ENCODE measurements at regions not wholly inside any gene's neighbourhood (a gene's known extent, or its start where the extent isn't known, plus 50 kb on each side); places are given as distances from the start of the nearest gene placed in this dataset.

- no peak overlapping the region for H3K4me3 ChIP-seq
- no peak for TF ChIP-seq Cebpa-rat (IDR thresholded peaks at IDR 0.05)
- no peak overlapping the region for H3K4me2 ChIP-seq
- H3K36me3 ChIP-seq, result no peaks in the 10 kb centered on the region
- no peaks in the 10 kb centered on the region for H3K4me1 ChIP-seq
- H3K9ac ChIP-seq, result no peak overlapping the region
- no peaks in the 10 kb centered on the region for H4K20me1 ChIP-seq
- no peak overlapping the region for H3K27ac ChIP-seq
- H3K27me3 ChIP-seq, result no peaks in the 10 kb centered on the region
- H3K9me3 ChIP-seq (replicated peaks in 1 of 11), result no peaks in the 10 kb centered on the region
Measured at GRCh38 chr4:144267084-144267483, 126.6 kb upstream of the GYPA start.

DNA sequence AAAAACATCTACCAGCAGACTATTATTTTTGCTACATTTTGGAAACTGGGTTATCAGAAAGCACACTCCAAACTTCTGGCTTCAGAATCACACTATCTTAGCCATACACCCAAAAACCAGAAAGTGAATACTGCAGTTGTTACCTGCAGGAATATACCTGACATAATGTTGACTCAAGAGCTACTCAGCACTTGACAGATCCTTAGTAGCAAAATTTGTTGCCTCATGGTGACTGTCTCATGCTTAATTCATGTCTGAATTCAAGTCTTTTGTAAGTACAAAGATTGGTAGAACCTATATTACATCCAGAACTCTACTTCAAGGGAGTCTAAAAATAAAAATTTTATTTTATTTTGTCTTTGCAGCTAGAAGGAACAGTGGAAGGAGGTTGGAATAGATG, 140.2 kb upstream of the GYPA start:
- H3K27ac ChIP-seq, result no peak overlapping the region
- no peak overlapping the region for H3K9ac ChIP-seq
- no peaks in the 10 kb centered on the region for H4K20me1 ChIP-seq
- H3K9me3 ChIP-seq (replicated peaks in 1 of 11), result no peaks in the 10 kb centered on the region
- H3K4me1 ChIP-seq, result peaks cover 0 to 9% (median 0%) of the 10 kb centered on the region in 10 experiments; a peak in 2 of 20 replicates
- H3K36me3 ChIP-seq, result no peaks in the 10 kb centered on the region
- H3K4me3 ChIP-seq, result no peak overlapping the region
- no peak for TF ChIP-seq Cebpa-rat (IDR thresholded peaks at IDR 0.05)
- no peaks in the 10 kb centered on the region for H3K27me3 ChIP-seq
- no peak overlapping the region for H3K4me2 ChIP-seq

- no peak overlapping the region for H3K9ac ChIP-seq
- no peaks in the 10 kb centered on the region for H3K27me3 ChIP-seq
- H3K9me3 ChIP-seq (replicated peaks in 1 of 11), result no peaks in the 10 kb centered on the region
- H3K4me3 ChIP-seq, result no peak overlapping the region
- no peaks in the 10 kb centered on the region for H4K20me1 ChIP-seq
- peaks cover 0 to 9% (median 0%) of the 10 kb centered on the region in 10 experiments; a peak in 2 of 20 replicates for H3K4me1 ChIP-seq
- H3K36me3 ChIP-seq, result no peaks in the 10 kb centered on the region
- no peak for TF ChIP-seq Cebpa-rat (IDR thresholded peaks at IDR 0.05)
- peak overlapping the region in 5 of 11 experiments; percentile 1 to 36 (median 14); a peak in 6 of 22 replicates for H3K4me2 ChIP-seq
- no peak overlapping the region for H3K27ac ChIP-seq
Measured at GRCh38 chr4:144283526-144283925, 143.0 kb upstream of the GYPA start.

- peaks cover 0 to 9% (median 0%) of the 10 kb centered on the region in 10 experiments; a peak in 2 of 20 replicates for H3K4me1 ChIP-seq
- H4K20me1 ChIP-seq, result no peaks in the 10 kb centered on the region
- no peak overlapping the region for H3K4me3 ChIP-seq
- no peaks in the 10 kb centered on the region for H3K36me3 ChIP-seq
- H3K27me3 ChIP-seq, result no peaks in the 10 kb centered on the region
- no peak overlapping the region for H3K27ac ChIP-seq
- no peak for TF ChIP-seq Cebpa-rat (IDR thresholded peaks at IDR 0.05)
- H3K9me3 ChIP-seq (replicated peaks in 1 of 11), result no peaks in the 10 kb centered on the region
- no peak overlapping the region for H3K4me2 ChIP-seq
- H3K9ac ChIP-seq, result no peak overlapping the region
Measured at GRCh38 chr4:144284026-144284425, 143.5 kb upstream of the GYPA start.

DNA sequence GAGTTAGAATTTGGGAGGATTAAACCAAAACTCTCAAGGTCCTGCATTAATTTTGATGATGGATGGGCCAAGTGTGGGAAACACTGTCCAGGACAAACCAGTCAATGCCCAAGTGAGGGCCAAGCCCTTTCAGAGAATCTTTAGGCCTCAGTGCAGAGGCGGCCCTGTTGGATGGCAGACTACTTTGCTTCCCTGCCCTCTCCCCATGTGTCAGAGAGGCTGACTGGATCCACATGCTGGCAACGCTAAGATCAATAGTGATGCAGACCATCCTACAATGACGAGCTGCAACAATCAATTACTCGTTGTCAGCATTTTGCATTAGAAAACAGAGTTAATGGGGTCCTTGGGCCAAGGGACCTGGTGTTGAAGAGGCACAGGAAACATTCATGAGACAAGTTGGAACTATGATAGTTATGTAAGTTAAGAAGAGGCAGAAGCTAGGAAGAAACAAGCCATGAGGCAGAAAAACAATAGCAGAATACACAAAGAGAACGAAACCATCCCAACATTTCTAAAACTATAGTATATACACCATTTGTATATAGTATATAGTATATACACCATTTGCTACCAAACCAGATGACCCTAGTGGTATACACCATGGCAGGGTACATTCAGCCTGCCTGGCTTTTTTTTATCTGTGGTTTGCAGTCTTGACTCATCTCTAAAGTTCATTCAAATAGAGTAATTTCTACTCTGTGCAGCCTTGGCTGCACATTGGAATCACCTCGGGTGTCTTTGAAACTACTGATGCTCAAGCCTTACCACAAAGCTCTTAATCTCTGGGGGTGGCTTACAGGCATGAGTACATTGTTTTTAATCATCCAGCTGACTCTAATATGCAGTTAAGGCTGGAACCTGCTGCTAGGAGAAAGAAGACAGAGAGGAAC, 147.7 kb upstream of the GYPA start:
- H3K9me3 ChIP-seq (replicated peaks in 1 of 11), result no peaks in the 10 kb centered on the region
- no peaks in the 10 kb centered on the region for H3K36me3 ChIP-seq
- H3K4me1 ChIP-seq, result peaks cover 0 to 8% (median 0%) of the 10 kb centered on the region in 10 experiments; a peak in 2 of 20 replicates
- no peaks in the 10 kb centered on the region for H4K20me1 ChIP-seq
- no peak overlapping the region for H3K4me2 ChIP-seq
- H3K27me3 ChIP-seq, result no peaks in the 10 kb centered on the region
- no peak overlapping the region for H3K27ac ChIP-seq
- no peak overlapping the region for H3K9ac ChIP-seq
- no peak for TF ChIP-seq Cebpa-rat (IDR thresholded peaks at IDR 0.05)
- H3K4me3 ChIP-seq, result no peak overlapping the region

GRCh38 chr4:144289667-144290428, 149.3 kb upstream of the GYPA start:
- no peak overlapping the region for H3K27ac ChIP-seq
- no peak for TF ChIP-seq Cebpa-rat (IDR thresholded peaks at IDR 0.05)
- H4K20me1 ChIP-seq, result no peaks in the 10 kb centered on the region

GRCh38 chr4:144291164-144291563, 150.6 kb upstream of the GYPA start:
- Histone ChIP-seq H3K9me3 (replicated peaks in 1 of 11) (no peaks in the 10 kb centered on the region), H3K4me2 (no peak overlapping the region), H3K27me3 (no peaks in the 10 kb centered on the region), H3K4me3 (no peak overlapping the region), H3K9ac (no peak overlapping the region), H3K27ac (no peak overlapping the region), H3K36me3 (no peaks in the 10 kb centered on the region), H4K20me1 (no peaks in the 10 kb centered on the region), H3K4me1 (no peaks in the 10 kb centered on the region)
- TF ChIP-seq Cebpa-rat (IDR thresholded peaks at IDR 0.05), result no peak

More at GRCh38 chr4:144289667-144290428, 149.3 kb upstream of the GYPA start:
- Histone ChIP-seq H3K4me2 (no peak overlapping the region), H3K9ac (no peak overlapping the region), H3K4me1 (no peaks in the 10 kb centered on the region), H3K4me3 (no peak overlapping the region), H3K36me3 (no peaks in the 10 kb centered on the region), H3K27me3 (no peaks in the 10 kb centered on the region), H3K9me3 (replicated peaks in 1 of 11) (no peaks in the 10 kb centered on the region)

- Histone ChIP-seq H3K4me3 (no peak overlapping the region), H3K27ac (no peak overlapping the region), H3K4me1 (no peaks in the 10 kb centered on the region), H3K27me3 (no peaks in the 10 kb centered on the region), H3K36me3 (no peaks in the 10 kb centered on the region), H3K4me2 (no peak overlapping the region), H3K9me3 (replicated peaks in 1 of 11) (no peaks in the 10 kb centered on the region), H3K9ac (no peak overlapping the region), H4K20me1 (no peaks in the 10 kb centered on the region)
- TF ChIP-seq Cebpa-rat (IDR thresholded peaks at IDR 0.05), result no peak
Measured at GRCh38 chr4:144294211-144294610, 153.7 kb upstream of the GYPA start.

DNA sequence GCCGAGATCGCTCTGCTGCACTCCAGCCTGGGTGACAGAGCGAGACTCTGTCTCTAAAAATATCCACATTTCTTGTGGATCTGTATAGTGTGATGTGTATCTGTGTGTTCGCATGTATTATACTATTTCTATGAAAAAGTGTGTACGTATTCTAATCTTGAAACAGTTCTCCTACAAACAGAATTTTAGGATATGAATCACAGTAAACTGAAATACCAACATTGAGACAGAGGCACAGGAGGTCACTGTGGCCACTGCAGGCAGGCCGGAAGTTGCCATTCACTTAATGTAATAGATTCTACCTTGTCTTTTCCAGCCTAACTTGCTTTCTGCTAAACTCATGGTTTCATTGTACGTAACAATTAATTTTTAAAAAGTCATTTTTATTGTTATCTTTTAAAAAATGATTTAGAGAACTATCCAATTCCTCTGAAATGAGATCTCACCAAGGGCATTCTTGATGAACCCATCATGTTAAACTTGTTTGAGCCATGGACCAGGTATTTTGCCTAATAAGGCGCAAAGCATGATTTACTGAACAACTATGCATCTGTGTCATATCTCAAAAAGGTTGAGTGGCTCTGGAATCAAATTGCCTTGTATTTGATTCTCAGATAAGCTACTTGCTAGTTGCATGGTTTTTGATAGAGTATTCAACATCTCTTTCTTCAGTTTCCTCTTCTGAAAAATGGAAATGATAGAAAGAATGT, 154.9 kb upstream of the GYPA start:
- H3K4me1 ChIP-seq, result no peaks in the 10 kb centered on the region
- H3K4me2 ChIP-seq, result no peak overlapping the region
- H3K4me3 ChIP-seq, result no peak overlapping the region
- no peaks in the 10 kb centered on the region for H3K36me3 ChIP-seq
- no peak for TF ChIP-seq Cebpa-rat (IDR thresholded peaks at IDR 0.05)
- no peak overlapping the region for H3K27ac ChIP-seq
- no peaks in the 10 kb centered on the region for H3K27me3 ChIP-seq
- H4K20me1 ChIP-seq, result no peaks in the 10 kb centered on the region
- no peaks in the 10 kb centered on the region for H3K9me3 ChIP-seq (replicated peaks in 1 of 11)
- H3K9ac ChIP-seq, result no peak overlapping the region
